Tibial nerve (tissue), 3 donors: ENCODE measurements at regions not wholly inside any gene's neighbourhood (a gene's known extent, or its start where the extent isn't known, plus 50 kb on each side); places are given as distances from the start of the nearest gene placed in this dataset.

Experiments
- CTCF ChIP-seq, 5 experiments: fragments of 200-600 bp in 3 of 5; fragments of 450-650 bp in 2 of 5; sonication (generic) in 3 of 5; IDR thresholded peaks; one replicate each; pipeline ENCODE4 v1.5.1; 2016 to 2019; ENCODE audit warnings: antibody characterized with exemption in 5 of 5, mild to moderate bottlenecking in 3 of 5, moderate library complexity in 2 of 5
- POLR2A ChIP-seq, 2 donors: fragments of 450-650 bp; IDR thresholded peaks; one replicate each; pipeline ENCODE4 v1.6.1; 2017; ENCODE audit warnings: antibody characterized with exemption in 2 of 2, mild to moderate bottlenecking in 2 of 2, moderate library complexity in 2 of 2

GRCh38 chr1:25036117-25036546, 106.1 kb upstream of the RUNX3 start:
- TF ChIP-seq CTCF (IDR thresholded peaks at IDR 0.05): no peak
- no peak for TF ChIP-seq POLR2A (IDR thresholded peaks at IDR 0.05)
